Activated naive CD4-positive, alpha-beta T cell treated with anti-CD3 and anti-CD28 coated beads, Interleukin-2, amount 50 U/mL, for 72 hours (primary cell): ENCODE measurements at regions not wholly inside any gene's neighbourhood (a gene's known extent, or its start where the extent isn't known, plus 50 kb on each side); places are given as distances from the start of the nearest gene placed in this dataset.

Experiments
- ATAC-seq, 2 donors: fragments of 150-1000 bp; cut with Tn5 transposase; 2 replicates each; pipeline ENCODE4 v1.10.0; 2021; ENCODE audit warnings: mild to moderate bottlenecking in 2 of 2, moderate library complexity in 2 of 2
- DNase-seq, 2 donors: peaks; one replicate each; pipeline ENCODE4 v3.0.0; 2021 to 2022; ENCODE audit warnings: low spot score in 2 of 2
- H3K27ac Mint-ChIP-seq, 2 donors: one replicate each; pipeline ENCODE4 v1.8.0; 2022; ENCODE audit warnings: mild to moderate bottlenecking in 2 of 2, mixed read lengths in 2 of 2
- H3K36me3 Mint-ChIP-seq, 2 donors: one replicate each; pipeline ENCODE4 v1.8.0; 2022; ENCODE audit warnings: mixed read lengths in 2 of 2
- H3K9me3 Mint-ChIP-seq, 2 donors: one replicate each; pipeline ENCODE4 v1.8.0; 2022; ENCODE audit warnings: mixed read lengths in 2 of 2

DNA sequence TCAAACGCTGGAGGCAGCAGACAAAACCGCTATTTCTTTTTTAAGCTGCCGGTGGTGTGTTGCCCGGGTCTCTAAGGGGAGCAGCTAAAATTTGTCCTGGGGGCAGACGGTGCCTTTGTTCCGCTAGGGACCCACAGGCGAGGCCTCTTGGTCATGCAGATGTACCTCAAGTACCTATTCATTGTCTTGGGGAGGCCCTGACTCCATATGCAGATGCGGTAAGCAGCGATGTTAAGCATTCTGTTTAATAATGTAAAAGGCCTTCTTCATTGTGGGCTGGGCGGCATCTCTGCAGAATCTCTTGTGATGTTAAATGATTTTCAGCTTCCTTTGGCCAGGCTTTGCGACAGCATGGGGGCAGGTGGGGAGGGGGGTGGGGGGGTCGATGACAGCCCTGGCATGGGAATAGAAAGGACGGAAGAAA, 98.9 kb upstream of the PJA1 start:
- no peaks in the 10 kb centered on the region for H3K9me3 Mint-ChIP-seq
- no peak for ATAC-seq
- H3K27ac Mint-ChIP-seq, result no peak overlapping the region
- H3K36me3 Mint-ChIP-seq, result no peaks in the 10 kb centered on the region
- no peak for DNase-seq

- Mint-ChIP-seq H3K9me3 (no peaks in the 10 kb centered on the region), H3K36me3 (no peaks in the 10 kb centered on the region), H3K27ac (no peak overlapping the region)
- no peak for DNase-seq
- no peak for ATAC-seq
Observed at GRCh38 chrX:69263251-69263820, 98.1 kb upstream of the PJA1 start.

GRCh38 chrX:69262036-69262936, 97.0 kb upstream of the PJA1 start:
- DNase-seq (no peak), ATAC-seq (no peak)
- Mint-ChIP-seq H3K36me3 (no peaks in the 10 kb centered on the region), H3K9me3 (no peaks in the 10 kb centered on the region), H3K27ac (no peak overlapping the region)

- H3K36me3 Mint-ChIP-seq, result no peaks in the 10 kb centered on the region
- no peak for ATAC-seq
- DNase-seq, result no peak
- no peak overlapping the region for H3K27ac Mint-ChIP-seq
- no peaks in the 10 kb centered on the region for H3K9me3 Mint-ChIP-seq
Observed at GRCh38 chrX:69260169-69260568, 94.9 kb upstream of the PJA1 start.

DNA sequence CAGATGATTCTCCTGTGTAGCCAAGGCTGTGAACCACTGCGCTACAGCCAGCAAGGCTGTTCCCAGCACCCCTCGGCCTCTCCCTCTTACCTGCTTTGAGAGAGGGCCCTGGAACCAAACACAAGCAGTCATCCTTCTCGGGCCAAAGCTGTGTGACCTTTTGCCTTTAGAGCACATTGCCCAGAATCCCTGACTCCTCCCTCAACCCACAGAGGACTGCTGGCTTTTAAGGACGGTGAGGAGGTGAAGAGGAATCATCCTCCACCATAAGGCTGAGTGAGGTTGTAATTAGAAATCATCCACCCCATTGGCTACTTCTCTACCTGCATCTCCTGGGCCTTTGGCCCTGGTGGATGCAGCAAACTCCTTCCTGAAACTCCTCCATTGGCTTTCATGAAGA, 93.6 kb upstream of the PJA1 start:
- Mint-ChIP-seq H3K27ac (no peak overlapping the region), H3K36me3 (no peaks in the 10 kb centered on the region), H3K9me3 (no peaks in the 10 kb centered on the region)
- ATAC-seq (no peak), DNase-seq (no peak)

GRCh38 chrX:69257499-69258127, 92.4 kb upstream of the PJA1 start:
- no peak for ATAC-seq
- Mint-ChIP-seq H3K9me3 (no peaks in the 10 kb centered on the region), H3K36me3 (no peaks in the 10 kb centered on the region), H3K27ac (peak overlapping the region in 1 of 2 donors; percentile 72)
- DNase-seq, result no peak

DNA sequence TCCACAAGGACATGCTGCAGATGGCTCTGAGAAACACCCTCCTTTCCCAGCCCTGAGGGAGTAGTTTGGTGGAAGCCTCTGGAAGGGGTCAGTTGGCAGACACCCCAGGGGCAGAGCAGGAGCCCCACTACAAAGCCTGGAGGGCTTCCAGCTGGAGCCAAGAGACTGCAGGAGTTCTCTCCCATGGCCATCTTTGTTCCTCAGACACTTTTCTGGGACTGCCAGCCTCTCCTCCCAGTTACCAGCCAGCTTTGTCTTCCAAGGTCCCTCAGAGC, 91.0 kb upstream of the PJA1 start:
- Mint-ChIP-seq H3K36me3 (no peaks in the 10 kb centered on the region), H3K9me3 (no peaks in the 10 kb centered on the region), H3K27ac (no peak overlapping the region)
- ATAC-seq (no peak), DNase-seq (no peak)

DNA sequence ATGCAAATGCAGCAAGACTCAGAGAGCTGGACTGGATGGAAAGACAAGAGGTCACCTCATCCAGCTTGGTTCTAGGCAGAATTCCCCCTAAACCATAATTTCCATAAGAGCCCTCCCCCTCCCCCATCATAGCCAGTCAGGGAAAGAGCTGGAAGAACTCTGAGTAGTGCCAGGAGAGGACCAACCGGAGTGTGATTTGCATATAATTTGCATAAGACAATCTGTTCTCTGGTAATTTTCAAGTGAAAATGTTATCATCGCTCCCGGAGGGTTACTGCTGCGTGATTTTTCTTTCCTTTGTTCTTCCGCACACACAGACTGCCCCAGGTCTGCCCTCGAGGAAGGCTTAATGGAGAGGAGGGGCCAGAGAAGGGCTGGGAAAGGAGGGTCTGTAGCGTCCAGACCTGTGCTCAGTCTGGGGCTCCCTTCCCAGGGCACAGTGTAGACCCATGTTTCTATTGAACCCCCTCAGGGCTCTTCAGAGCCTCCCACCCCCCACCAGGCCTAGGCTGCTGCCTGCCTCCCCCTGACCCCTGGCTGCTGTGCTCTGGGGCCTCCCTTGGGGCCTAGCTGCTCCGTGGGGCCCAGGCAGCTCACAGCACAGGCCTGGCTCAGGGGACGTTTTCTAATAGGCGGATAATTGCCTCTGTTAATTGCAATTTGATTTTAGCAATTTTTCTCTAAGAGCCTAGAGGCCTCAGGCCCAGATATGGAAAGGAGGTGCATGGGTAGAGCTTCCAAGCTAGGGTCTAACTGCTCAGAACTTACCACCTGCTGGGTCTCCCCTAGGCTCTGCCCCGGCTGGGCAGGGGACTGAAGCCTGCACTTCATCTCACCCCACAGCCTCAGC, 90.4 kb upstream of the PJA1 start:
- no peaks in the 10 kb centered on the region for H3K9me3 Mint-ChIP-seq
- DNase-seq (no peak), ATAC-seq (no peak)
- H3K36me3 Mint-ChIP-seq, result no peaks in the 10 kb centered on the region
- H3K27ac Mint-ChIP-seq, result no peak overlapping the region

- no peak for DNase-seq
- no peak overlapping the region for H3K27ac Mint-ChIP-seq
- no peaks in the 10 kb centered on the region for H3K9me3 Mint-ChIP-seq
- ATAC-seq, result no peak
- H3K36me3 Mint-ChIP-seq, result no peaks in the 10 kb centered on the region
Observed at GRCh38 chrX:69253821-69254220, 88.6 kb upstream of the PJA1 start.

DNA sequence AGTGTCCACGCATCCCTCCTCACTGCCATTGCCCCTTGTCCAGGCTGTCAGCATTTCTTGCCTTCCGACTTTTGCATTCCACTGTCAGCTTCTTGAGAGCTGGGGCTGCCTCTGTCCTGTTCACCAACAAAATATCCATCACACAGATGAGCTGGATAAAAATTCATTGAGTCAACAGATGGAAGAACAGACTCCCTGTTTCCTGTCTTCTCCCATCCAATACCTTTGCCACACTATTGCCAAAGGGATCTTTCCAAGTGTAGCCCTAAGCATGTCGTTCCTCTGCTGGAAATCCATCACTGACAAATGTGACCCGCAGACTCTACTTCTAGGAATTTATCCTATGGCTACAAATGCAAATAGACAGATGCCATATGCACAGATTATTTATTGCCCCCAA, 78.0 kb upstream of the PJA1 start:
- Mint-ChIP-seq H3K36me3 (no peaks in the 10 kb centered on the region), H3K27ac (no peak overlapping the region), H3K9me3 (no peaks in the 10 kb centered on the region)
- DNase-seq, result no peak
- ATAC-seq, result no peak

GRCh38 chrX:69238887-69239231, 73.6 kb upstream of the PJA1 start:
- DNase-seq (no peak), ATAC-seq (no peak)
- Mint-ChIP-seq H3K9me3 (no peaks in the 10 kb centered on the region), H3K36me3 (no peaks in the 10 kb centered on the region), H3K27ac (no peak overlapping the region)

DNA sequence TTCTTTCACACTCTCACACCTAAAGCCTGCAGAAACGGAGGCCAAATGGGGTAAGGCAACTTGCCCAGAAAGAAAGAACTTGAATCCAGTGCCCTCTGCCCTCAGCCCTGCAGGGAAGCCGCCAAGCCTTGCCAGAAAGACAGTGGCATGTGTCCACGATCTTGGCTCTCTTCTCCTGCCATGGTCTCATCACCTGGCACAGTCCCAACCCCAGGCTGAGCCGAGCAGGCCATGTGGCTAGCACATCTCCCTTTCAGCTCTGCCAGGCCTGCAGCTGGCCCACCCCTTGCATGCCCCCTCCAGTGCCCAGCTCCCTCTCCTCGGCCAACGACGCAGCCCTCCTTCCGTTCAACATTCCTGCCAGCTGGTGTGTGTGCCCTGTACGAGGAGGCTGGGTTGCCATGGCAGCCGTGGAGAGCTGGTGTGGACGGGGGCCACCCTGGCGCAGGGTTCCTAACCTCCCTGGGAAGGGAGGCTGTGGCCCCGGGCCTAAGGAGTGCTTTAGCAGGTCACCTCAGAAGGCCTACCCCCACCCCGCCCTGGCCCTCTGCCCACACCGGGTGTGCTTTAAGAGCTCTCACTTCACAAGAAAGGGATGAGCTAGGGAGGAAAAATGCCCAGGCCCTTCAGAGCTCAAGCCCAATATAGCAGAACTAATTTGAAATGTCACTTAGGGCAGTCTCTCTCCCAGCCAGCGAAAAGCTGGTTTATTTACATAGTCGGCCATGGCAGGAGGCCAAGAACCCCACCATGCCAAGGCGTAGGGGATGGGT, 73.0 kb upstream of the PJA1 start:
- H3K27ac Mint-ChIP-seq, result no peak overlapping the region
- no peaks in the 10 kb centered on the region for H3K36me3 Mint-ChIP-seq
- DNase-seq, result no peak
- ATAC-seq, result no peak
- no peaks in the 10 kb centered on the region for H3K9me3 Mint-ChIP-seq

DNA sequence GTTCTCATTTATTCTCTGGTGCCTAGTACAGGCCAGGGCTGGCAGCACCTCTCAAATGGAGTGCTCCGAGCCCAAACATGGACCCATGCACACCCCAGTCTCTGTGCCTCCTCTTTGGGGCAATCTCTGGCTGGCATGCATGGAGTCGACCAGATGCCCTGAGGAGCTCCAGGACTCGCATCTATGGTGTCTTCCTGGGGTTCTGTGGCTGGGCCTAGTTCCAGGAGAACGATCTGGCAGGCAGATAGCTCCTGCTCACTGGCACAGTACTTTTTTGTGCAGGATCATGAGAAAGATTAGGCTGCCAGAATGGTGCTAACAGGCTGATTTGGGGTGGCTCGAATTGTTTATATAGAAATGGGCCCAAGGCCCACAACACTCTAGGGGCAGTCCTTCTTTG, 72.0 kb upstream of the PJA1 start:
- ATAC-seq (no peak), DNase-seq (no peak)
- H3K36me3 Mint-ChIP-seq, result no peaks in the 10 kb centered on the region
- H3K9me3 Mint-ChIP-seq, result no peaks in the 10 kb centered on the region
- H3K27ac Mint-ChIP-seq, result no peak overlapping the region

GRCh38 chrX:69236641-69237040, 71.4 kb upstream of the PJA1 start:
- no peak for DNase-seq
- no peak overlapping the region for H3K27ac Mint-ChIP-seq
- no peaks in the 10 kb centered on the region for H3K36me3 Mint-ChIP-seq
- no peaks in the 10 kb centered on the region for H3K9me3 Mint-ChIP-seq
- no peak for ATAC-seq

GRCh38 chrX:69234624-69235023, 69.4 kb upstream of the PJA1 start:
- DNase-seq, result no peak
- ATAC-seq, result no peak
- Mint-ChIP-seq H3K36me3 (no peaks in the 10 kb centered on the region), H3K27ac (no peak overlapping the region), H3K9me3 (no peaks in the 10 kb centered on the region)

DNA sequence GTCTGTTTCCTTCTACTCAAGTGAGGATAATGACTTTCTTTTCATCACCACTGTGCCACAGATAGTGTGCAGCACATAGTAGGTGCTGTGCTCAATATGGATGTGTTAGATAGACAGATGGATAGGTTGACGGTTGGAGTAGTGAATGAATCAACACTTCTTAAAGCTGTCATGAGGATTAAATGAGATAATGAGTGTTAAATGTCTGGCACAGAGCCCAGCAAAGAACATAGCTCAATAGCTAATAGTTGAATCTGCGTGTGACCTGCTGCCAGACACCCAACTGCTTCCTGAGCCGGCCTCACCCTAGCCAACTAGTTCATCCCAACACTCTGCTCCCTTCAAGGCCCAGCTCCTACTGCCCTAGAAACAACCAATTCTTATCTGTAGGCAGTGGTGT, 67.7 kb upstream of the PJA1 start:
- Mint-ChIP-seq H3K9me3 (no peaks in the 10 kb centered on the region), H3K36me3 (no peaks in the 10 kb centered on the region), H3K27ac (no peak overlapping the region)
- no peak for ATAC-seq
- DNase-seq, result no peak

- no peaks in the 10 kb centered on the region for H3K9me3 Mint-ChIP-seq
- DNase-seq (no peak), ATAC-seq (peak in 1 of 2 donors; percentile 37)
- no peaks in the 10 kb centered on the region for H3K36me3 Mint-ChIP-seq
- H3K27ac Mint-ChIP-seq, result no peak overlapping the region
Observed at GRCh38 chrX:69231903-69232302, 66.7 kb upstream of the PJA1 start.
